Psoas muscle (tissue), 7 donors: ENCODE measurements at regions not wholly inside any gene's neighbourhood (a gene's known extent, or its start where the extent isn't known, plus 50 kb on each side); places are given as distances from the start of the nearest gene placed in this dataset.

Source experiments
- ATAC-seq, 4 donors: fragments of 200-7000 bp; cut with Tn5 transposase; one replicate each; pipeline ENCODE4 v1.9.1; 2020; ENCODE audit warnings: moderate library complexity in 3 of 4, mild to moderate bottlenecking in 2 of 4
- DNase-seq, 2 donors: peaks; one replicate each; pipeline ENCODE4 v3.0.0-alpha.2; 2020
- H3K27ac ChIP-seq: fragments of 200-600 bp; one replicate; pipeline ENCODE4 v1.8.0; 2022
- H3K27me3 ChIP-seq, 3 donors: fragments of 200-600 bp in 1 of 3; one replicate each; pipeline versions ENCODE4 v1.6.1 to v1.8.0; 2013 to 2022; ENCODE audit warnings: low read length in 2 of 3, mild to moderate bottlenecking in 2 of 3, moderate library complexity in 1 of 3; ENCODE audit not compliant: insufficient read depth in 3 of 3
- H3K36me3 ChIP-seq, 2 donors: fragments of 200-600 bp in 1 of 2; one replicate each; pipeline versions ENCODE4 v1.6.1 to v1.8.0; 2013 to 2022; ENCODE audit warnings: low read depth in 1 of 2, mild to moderate bottlenecking in 1 of 2, moderate library complexity in 1 of 2; ENCODE audit not compliant: insufficient read depth in 1 of 2
- H3K4me1 ChIP-seq: fragments of 200-600 bp; one replicate; pipeline ENCODE4 v1.8.0; 2022
- H3K4me3 ChIP-seq: fragments of 200-600 bp; one replicate; pipeline ENCODE4 v1.8.0; 2022; ENCODE audit warnings: mild to moderate bottlenecking
- H3K9me3 ChIP-seq: fragments of 200-600 bp; one replicate; pipeline ENCODE4 v1.8.0; 2022
- CTCF ChIP-seq: fragments of 200-600 bp; IDR thresholded peaks from one replicate; pipeline ENCODE4 v1.8.0; 2022; ENCODE audit warnings: antibody characterized with exemption
- WGBS, 3 donors: extraction: QIAGEN DNeasy Blood & Tissue Kit; methylation state at CpG; one replicate each; pipeline versions ENCODE4 v1.1.6 to v1.1.7; 2013; 5-methylcytosine and 5-hydroxymethylcytosine counted together
- intact Hi-C, 2 donors: fragments of 100-400 bp; cut with DNase I; formaldehyde crosslinking; loops; one replicate each; pipeline versions ENCODE4 v1.11.0 to v1.14.2; 2022
- donor health status: healthy with polysubstance abuse.
- donor health status: DM: no; HTN: no; CAD: no; lungs with moderate emphysema.
- donor health status: Bipolar disorder and iron deficiency.
- donor health status: healthy.
- donor health status: DM: yes; HTN: yes; CAD: no.
- donor health status: DM: no; HTN: no; CAD: no.
- donor health status: DM: yes; HTN: yes; CAD: no.

DNA sequence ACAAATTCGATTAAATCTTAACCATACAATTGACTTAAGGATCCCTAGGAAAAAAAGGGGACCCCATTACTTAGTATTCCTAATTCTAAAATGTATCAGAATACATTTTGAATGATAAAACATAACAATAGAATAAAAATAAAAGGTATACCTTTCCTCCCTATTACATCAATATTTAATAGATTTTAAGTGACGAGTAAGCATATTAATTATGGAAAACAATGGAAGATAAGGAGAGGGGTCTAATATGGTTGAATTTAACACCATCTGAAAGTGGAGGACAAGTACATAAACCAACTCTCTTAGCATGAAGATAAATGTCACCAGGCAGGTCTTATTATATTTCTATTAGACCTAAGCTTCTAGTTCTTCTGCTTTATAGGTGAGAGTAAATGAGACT, 232.1 kb downstream of the HAO1 start:
- Histone ChIP-seq H3K27me3 (peaks cover 0 to 1% (median 0%) of the 10 kb centered on the region in 3 donors), H3K9me3 (no peaks in the 10 kb centered on the region), H3K4me3 (no peak overlapping the region), H3K36me3 (no peaks in the 10 kb centered on the region), H3K27ac (no peak overlapping the region), H3K4me1 (no peaks in the 10 kb centered on the region)
- DNase-seq (no peak), ATAC-seq (no peak)
- 50 to 68% (median 53%) methylated on average over 2 of the region's 2 CpGs for WGBS, 3 donors
- intact Hi-C loops = no loop called here
- TF ChIP-seq CTCF = no peak

GRCh38 chr20:7708782-7709181, 231.5 kb downstream of the HAO1 start:
- Histone ChIP-seq H3K27ac (no peak overlapping the region), H3K27me3 (peaks cover 0 to 1% (median 0%) of the 10 kb centered on the region in 3 donors), H3K36me3 (no peaks in the 10 kb centered on the region), H3K4me1 (no peaks in the 10 kb centered on the region), H3K9me3 (no peaks in the 10 kb centered on the region), H3K4me3 (no peak overlapping the region)
- intact Hi-C loops = no loop called here
- WGBS, 3 donors = 89 to 98% (median 90%) methylated on average over 2 of the region's 2 CpGs
- no peak for TF ChIP-seq CTCF
- no peak for DNase-seq
- no peak for ATAC-seq

GRCh38 chr20:7710440-7710839, 229.8 kb downstream of the HAO1 start:
- no peak overlapping the region for H3K4me3 ChIP-seq
- 88 to 92% (median 89%) methylated on average over 8 of the region's 8 CpGs for WGBS, 3 donors

DNA sequence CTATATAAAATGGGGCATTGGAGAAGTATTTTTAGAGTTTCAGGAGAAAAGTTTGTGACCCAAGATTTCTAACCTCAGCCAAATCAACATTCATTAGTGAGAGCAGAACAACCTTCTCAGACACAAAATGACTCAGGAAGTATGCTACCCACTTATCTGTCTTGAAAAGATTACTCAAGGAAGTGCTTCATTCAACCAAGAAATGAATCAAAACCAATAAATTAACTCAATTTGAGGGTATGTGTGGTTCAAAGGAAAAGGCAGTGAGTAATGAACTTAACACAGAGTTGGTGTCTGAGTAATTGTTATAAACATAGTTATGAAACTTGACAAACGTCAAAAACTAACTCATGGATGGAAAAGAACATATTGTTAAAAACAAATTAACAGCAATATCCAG, 227.6 kb downstream of the HAO1 start:
- no peak for ATAC-seq
- no peak overlapping the region for H3K4me3 ChIP-seq
- H3K36me3 ChIP-seq = no peaks in the 10 kb centered on the region
- no peaks in the 10 kb centered on the region for H3K4me1 ChIP-seq
- no peak for TF ChIP-seq CTCF
- H3K27ac ChIP-seq = no peak overlapping the region
- no peak for DNase-seq
- no peaks in the 10 kb centered on the region for H3K27me3 ChIP-seq
- intact Hi-C loops = no loop called here
- H3K9me3 ChIP-seq = no peaks in the 10 kb centered on the region
- 62 to 74% (median 71%) methylated on average over 1 of the region's 1 CpG for WGBS, 3 donors

More at GRCh38 chr20:7710440-7710839, 229.8 kb downstream of the HAO1 start:
- no peak for ATAC-seq
- Histone ChIP-seq H3K27me3 (peaks cover 0 to 1% (median 0%) of the 10 kb centered on the region in 3 donors), H3K4me1 (no peaks in the 10 kb centered on the region), H3K9me3 (no peaks in the 10 kb centered on the region), H3K27ac (no peak overlapping the region), H3K36me3 (no peaks in the 10 kb centered on the region)
- no peak for TF ChIP-seq CTCF
- no peak for DNase-seq
- intact Hi-C loops = no loop called here

- TF ChIP-seq CTCF = no peak
- ATAC-seq (no peak), DNase-seq (no peak)
- no peak overlapping the region for H3K4me3 ChIP-seq
- intact Hi-C loops = no loop called here
- H3K36me3 ChIP-seq = no peaks in the 10 kb centered on the region
- H3K27me3 ChIP-seq = no peaks in the 10 kb centered on the region
- no peak overlapping the region for H3K27ac ChIP-seq
- 0 to 48% (median 20%) methylated on average over 1 of the region's 1 CpG for WGBS, 3 donors
- H3K9me3 ChIP-seq = no peaks in the 10 kb centered on the region
- no peaks in the 10 kb centered on the region for H3K4me1 ChIP-seq
Measured at GRCh38 chr20:7714549-7714948, 225.7 kb downstream of the HAO1 start.
